AG04449 (cell line): ENCODE measurements at regions not wholly inside any gene's neighbourhood (a gene's known extent, or its start where the extent isn't known, plus 50 kb on each side); places are given as distances from the start of the nearest gene placed in this dataset.

Source experiments
- CTCF ChIA-PET: fragments of 350-600 bp; formaldehyde crosslinking; extraction: SDS; loops from one replicate; lab custom pipeline; 2021; ENCODE audit warnings: antibody characterized with exemption; lab: Yijun Ruan, JAX
- POLR2A ChIA-PET: fragments of 400-600, 350-600 bp; formaldehyde crosslinking; extraction: SDS; loops from one replicate; lab custom pipeline; 2020; ENCODE audit warnings: antibody characterized with exemption, inconsistent platforms; lab: Yijun Ruan, JAX
- DNase-seq: peaks from one replicate; pipeline ENCODE4 v3.0.0-alpha.2; 2010; ENCODE audit warnings: low read depth, low spot score
- H3K4me3 ChIP-seq: 2 replicates; pipeline ENCODE4 v1.5.1; 2011; ENCODE audit warnings: low read depth, mild to moderate bottlenecking, control low read depth, low read length
- CTCF ChIP-seq: IDR thresholded peaks from one replicate; pipeline ENCODE4 v1.5.1; 2011; ENCODE audit warnings: mild to moderate bottlenecking, moderate library complexity, low read length, control low read depth, inconsistent platforms; ENCODE audit not compliant: insufficient read depth; ENCODE audit errors: missing control alignments

DNA sequence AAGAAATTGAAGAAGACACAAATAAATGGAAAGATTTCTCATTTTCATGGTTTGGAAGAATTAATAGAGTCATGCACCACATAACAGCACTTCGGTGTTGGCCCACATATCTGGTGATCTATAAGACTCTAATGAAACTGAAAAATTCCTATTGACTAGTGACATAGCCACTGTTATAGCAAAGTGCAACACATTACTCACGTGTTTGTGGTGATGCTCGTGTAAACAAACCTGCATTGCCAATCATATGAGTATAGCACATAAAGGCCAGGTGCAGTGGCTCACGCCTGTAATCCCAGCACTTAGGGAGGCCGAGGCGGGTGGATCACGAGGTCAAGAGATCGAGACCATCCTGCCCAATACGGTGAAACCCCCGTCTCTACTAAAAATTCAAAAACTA, 84.4 kb upstream of the STMND1 start:
- ChIA-PET CTCF (interaction anchor here (0.6 to 1.2 kb wide), 2 partner anchors 254 to 702 kb away, joined by 3 read pairs; no protein-coding TSS in a partner anchor), POLR2A (no interaction called here)
- DNase-seq: no peak

GRCh38 chr6:17015551-17016381, 86.1 kb upstream of the STMND1 start:
- CTCF ChIA-PET: interaction anchor here (1.5 to 1.7 kb wide), 2 partner anchors 15 to 79 kb away, joined by 3 to 5 read pairs; no protein-coding TSS in a partner anchor
- POLR2A ChIA-PET: interaction anchor here (1.4 kb wide), 1 partner anchor 17 kb away, joined by 5 read pairs; no protein-coding TSS in a partner anchor
- DNase-seq: no peak

More for the DNA sequence above, 84.4 kb upstream of the STMND1 start:
- no peak overlapping the region for H3K4me3 ChIP-seq
- TF ChIP-seq CTCF: no peak

GRCh38 chr6:17015144-17015543, 86.7 kb upstream of the STMND1 start:
- POLR2A ChIA-PET: interaction anchor here (1.4 kb wide), 1 partner anchor 18 kb away, joined by 5 read pairs; no protein-coding TSS in a partner anchor
- no peak overlapping the region for H3K4me3 ChIP-seq
- no peak for DNase-seq
- CTCF ChIA-PET: interaction anchor here (1.5 to 1.7 kb wide), 2 partner anchors 14 to 80 kb away, joined by 3 to 5 read pairs; no protein-coding TSS in a partner anchor
- no peak for TF ChIP-seq CTCF

More at GRCh38 chr6:17015551-17016381, 86.1 kb upstream of the STMND1 start:
- H3K4me3 ChIP-seq: no peak overlapping the region
- TF ChIP-seq CTCF: no peak

- ChIA-PET POLR2A (interaction anchor here (0.7 kb wide), 1 partner anchor 252 kb away, joined by 4 read pairs; the partner anchor contains the start of gene ATXN1), CTCF (interaction anchor here (2.5 kb wide), 1 partner anchor 250 kb away, joined by 6 read pairs; no protein-coding TSS in a partner anchor)
- DNase-seq: no peak
- H3K4me3 ChIP-seq: no peak overlapping the region
- TF ChIP-seq CTCF: no peak
These were observed 88.1 kb upstream of the STMND1 start for GRCh38 chr6:17013701-17014100.

DNA sequence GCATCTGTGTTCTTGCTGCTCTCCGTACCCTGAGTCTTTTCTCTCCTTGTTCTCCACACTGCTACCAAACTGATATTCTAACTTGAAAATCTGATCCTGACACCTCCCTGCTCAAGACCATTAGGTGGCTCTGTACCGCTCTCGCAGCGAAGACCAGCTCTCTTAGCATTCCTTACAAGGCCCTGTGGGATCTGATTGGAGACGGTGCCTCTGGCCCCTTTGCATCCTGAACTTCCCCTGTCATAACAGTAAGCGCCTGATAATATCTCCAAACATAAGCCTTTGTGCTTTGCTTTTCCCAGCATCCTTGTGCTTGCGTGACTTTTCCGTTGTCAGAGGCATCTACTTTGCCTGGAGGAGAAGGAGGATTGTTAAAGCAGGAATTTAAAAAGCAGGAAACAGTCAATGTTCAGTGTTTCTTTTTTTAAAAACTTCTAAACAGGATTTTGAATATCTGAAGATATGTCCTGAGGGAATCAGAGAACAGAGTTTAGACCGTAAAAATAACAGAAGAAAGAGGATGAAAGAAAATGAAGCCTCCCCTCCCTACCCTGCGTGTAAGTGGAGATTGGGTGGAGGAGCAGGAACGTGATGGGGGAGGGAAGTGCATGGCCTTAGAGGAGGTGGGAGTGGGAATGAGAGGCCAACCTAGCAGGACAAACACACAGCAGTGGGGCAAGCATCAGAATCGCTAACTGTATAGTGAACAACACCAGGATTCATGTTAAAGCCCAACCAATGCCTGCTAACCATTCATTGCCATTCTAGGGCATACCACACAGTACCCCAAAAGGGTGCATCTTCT, 89.2 kb upstream of the STMND1 start:
- ChIA-PET CTCF (interaction anchor here (2.5 to 3.3 kb wide), 2 partner anchors 11 to 249 kb away, joined by 6 to 25 read pairs; no protein-coding TSS in a partner anchor), POLR2A (no interaction called here)
- peak; percentile 52 for DNase-seq
- peak overlapping the region; percentile 41 for H3K4me3 ChIP-seq
- TF ChIP-seq CTCF: peak; percentile 36
